Pulmonary artery endothelial cell (primary cell): ENCODE measurements at regions not wholly inside any gene's neighbourhood (a gene's known extent, or its start where the extent isn't known, plus 50 kb on each side); places are given as distances from the start of the nearest gene placed in this dataset.
"Not testable (repeated sequence)": the region's sequence is repeated elsewhere in the genome, so short reads cannot be mapped to it uniquely, and the experiment has no call there.

Source experiments
- DNase-seq: peaks from one replicate; pipeline ENCODE4 v3.0.0-alpha.2; 2011; ENCODE audit warnings: low read depth, low spot score

DNA sequence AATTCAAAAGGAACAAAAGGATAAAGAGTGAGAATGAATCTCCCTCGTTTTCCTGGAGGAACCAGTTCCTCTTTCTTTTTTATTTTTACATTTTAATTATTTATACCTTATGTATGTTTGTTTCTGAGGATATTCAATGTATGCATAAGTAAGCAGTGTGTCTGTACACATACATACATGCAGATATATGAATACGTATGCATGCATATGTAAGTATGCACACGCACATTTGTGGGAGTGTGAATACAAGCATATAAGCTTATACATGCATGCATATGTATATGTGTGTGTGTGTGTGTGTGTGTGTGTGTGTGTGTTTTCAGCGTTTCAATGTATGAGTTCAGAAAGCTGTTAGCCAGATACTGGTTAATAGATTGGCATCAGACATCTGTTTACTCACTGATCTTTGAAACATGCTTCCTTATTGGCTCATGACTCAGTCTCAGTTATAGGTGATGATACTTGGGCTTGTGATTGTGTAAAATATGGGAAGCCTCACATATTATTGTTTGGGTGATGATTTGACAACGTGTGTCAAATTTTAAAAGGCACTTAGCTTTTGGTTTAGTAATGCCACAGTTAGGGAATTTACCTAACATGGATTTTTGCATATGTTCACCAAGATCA lies 279.7 kb upstream of the TRIB2 start:
- DNase-seq, result no peak

DNA sequence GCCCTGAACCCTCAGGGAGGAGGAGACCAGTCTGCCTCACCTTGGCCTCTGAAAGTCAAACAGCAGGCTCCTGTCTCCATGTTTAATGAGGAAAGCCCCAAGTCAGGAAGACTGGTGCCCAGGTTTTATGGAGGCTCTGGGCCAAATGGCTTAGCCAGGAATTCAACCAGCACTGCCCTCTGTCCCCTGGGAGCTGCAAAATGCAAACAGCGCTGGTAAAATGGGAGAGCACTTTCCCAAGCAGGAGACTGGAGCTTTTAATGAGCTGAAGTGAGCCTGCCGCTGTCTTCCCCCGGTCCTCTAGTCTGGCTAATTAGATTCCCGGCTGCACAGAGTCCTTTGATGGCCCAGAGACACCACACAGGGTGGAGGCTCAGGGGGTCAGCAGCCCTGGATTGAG lies 276.0 kb upstream of the TRIB2 start:
- no peak for DNase-seq

DNA sequence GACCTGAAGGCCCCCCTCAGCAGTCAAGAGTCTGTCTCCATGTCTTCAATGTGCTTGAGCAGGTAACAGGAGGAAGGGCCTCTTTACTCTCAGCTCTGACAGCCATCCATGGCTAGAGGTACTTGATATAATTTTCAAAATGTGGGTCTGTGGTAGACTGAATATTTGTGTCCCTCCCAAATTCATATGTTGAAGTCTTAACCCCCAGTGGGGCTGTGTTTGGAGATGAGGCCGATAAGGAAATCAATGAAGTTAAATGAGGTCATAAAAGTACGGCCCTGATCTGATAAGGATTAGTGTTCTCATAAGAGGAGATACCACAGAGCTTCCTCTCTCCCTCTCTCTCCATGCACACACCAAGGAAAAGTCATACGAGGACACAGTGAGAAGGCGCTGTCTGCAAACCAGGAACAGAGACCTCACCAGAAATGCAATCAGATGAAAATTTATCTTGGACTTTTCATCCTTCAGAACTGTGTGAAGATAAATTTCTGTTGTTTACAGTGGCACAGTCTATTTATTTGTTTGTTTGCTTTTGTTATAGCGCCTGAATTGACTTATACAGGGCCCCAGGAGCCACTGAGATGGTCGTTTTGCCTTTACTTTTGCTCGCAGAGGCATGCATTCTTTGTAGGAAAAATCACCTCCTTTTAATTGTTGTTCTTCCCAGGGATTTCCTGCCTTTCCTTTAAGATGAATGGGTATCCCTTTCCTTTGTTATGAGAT lies 274.8 kb upstream of the TRIB2 start:
- DNase-seq, result no peak

DNA sequence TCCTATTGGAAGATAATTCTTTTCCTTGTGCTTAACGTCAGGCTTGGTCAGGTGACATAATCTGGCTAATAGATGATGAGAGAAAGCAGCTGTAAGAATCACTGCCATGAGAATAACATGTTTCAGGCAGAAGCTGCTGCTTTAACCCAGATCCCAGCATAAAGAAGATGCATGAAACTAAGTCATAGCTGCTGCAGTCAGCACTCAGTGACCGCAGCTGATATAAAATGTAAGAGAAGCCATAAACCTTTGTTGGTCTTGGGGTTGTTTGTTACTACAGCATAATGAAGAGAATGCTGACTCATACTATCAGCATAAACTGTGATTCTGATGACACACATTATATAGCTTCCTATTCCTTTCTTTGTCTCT lies 274.3 kb upstream of the TRIB2 start:
- DNase-seq, result peak; percentile 43

DNA sequence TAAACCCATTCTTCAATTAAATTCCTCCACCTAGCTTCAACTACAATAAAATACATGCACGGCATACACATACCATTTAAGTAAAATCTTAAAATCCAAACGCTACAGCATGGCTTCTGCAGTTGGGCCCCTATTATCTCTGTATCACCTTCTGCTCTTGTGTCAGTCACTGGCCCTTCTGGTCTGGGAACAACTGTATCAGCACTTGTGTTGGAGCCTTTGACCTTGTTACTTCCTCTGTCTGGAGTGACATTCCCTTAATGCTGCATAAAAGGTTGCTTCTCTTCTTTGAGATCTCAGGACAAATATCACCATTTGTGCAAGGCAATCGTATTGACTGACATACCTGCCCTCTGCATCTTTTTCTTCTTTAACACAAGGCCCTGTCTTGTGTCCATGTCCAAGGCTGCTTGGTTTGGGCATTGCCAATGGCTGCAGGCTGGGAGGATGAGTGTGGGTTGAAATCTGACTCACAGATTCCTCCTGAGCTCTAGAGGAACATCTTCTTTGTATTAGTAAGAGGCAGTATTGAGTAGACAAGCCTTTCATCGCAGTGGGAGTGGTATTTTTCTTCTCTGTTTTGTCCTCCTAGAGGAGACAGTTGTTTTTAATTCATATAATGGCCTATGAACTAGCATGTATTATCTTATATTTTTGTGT lies 267.8 kb upstream of the TRIB2 start:
- DNase-seq, result no peak

DNA sequence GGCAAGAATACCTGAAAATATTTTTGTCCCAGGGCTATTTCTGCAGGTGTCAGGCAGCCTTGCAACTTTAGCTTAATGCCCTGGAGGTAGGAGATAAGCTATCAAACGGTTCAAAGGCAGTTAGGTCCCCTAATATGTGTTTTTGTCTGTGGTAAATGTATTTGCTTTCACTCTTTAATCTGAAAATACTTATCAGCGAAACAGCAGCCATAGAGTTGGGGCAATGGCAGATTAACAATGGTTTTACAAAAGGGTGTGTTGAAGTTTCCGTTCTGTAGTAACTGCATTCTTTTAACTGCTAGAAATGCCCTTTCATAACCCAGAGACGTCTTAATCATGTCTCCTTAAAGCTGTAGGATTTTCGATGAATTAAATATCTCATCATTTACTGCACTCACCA lies 265.0 kb upstream of the TRIB2 start:
- DNase-seq, result no peak

DNA sequence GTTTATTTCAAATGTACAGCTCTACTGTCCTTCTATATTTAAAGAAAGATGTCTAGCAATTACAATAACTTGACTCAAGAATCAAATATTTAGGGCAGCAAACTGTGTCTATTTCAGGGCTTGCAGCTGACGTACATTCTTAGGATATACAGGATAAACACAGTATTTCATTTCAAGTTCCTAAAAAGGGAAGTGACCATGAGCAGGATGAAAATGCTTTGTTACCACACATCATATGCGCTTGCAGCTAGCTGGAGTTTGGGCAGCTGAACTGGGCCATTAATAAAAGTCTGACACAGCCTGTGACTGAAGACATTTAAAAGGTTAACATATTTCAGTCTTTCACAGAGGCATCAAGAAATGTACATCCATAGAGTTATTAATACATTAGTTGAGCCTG lies 264.6 kb upstream of the TRIB2 start:
- no peak for DNase-seq

DNA sequence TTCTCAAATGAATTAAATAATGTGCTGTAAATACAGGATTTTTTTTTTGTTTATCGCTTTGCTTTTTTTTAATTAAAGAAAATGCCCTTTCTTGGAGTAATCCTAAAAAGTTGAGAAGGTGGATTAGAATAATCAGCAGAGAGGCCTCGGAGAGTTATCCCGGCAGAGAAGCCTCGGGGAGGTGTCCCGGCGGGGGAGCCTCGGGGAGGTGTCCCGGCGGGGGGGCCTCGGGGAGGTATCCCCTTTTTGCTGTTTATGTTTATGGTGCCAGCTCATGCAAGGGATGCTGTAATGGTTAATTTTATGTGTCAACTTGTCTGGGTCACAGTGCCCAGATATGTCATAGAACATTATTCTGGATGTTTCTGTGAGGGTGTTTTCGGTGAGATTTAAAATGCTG lies 263.0 kb upstream of the TRIB2 start:
- DNase-seq, result no peak

DNA sequence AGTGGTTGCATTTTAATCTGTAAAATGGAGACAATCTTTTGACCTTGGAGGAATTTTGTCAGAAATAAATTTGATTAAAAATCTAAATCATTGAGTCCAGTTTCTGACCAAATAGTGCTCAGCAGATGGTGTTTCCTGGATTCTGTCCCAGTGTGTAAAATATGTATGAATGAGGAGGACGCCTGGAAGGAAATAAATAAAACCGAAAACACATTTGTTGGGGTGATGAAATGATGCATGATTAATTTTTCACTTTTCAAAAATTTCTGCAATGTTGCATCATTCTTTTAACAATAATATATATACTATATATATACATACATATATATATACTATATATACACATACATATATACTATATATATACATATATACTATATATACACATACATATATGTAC lies 261.1 kb upstream of the TRIB2 start:
- DNase-seq, result no peak

DNA sequence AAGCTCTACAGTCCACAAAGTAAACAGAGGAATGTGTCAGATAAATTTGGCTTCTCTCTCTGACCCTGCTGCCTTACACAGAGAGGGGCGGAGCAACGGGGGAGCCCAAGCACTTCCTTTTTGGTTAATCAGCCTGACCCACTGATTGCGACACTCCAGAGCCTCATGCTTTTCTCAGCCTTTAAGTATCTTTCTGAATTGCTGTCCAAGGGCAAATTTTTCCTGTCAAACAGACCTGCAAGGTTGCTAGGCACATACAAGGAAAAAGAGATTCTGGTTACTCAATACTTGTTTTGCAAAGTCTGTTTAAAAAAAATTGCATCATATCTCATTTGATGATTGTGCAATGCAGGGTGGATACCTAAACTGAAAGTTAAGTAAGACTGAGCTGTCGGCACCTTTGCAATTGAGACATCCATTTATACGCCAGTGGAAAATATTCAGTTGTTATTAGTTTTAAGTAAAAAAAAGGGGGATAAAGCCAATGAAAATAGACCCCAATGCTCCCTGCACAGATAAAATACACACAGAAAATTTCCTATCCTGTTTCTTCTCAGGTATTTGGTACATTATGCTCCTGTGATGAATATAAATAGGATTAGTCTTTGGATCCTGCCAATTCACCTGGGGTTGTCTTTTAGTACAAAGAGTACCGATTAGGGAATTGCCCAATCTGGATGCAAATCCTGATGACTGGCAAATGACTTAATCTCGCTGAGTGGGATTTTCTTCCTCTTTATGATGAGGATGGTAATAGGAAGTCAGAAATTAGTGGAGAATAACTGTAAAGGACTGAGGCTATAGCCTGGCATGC lies 260.2 kb upstream of the TRIB2 start:
- no peak for DNase-seq

DNA sequence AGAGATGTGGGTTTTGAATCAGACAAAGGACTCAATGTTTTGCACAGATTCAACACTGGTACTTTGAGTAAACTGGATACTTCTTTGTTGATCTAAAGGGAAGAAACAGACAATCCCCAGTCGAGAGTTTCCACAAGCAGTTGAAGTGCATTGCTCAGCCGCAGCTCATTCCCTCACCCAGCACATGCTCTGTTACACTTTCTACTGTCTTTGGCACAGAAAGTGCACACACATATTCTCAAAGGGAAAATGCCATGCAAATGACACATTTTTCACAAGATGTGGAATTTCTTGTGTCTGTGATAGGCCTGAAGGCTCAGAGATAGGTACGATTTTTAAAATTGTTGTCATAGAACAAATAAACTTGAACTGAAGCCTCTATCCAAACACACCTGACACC lies 258.9 kb upstream of the TRIB2 start:
- DNase-seq, result no peak

DNA sequence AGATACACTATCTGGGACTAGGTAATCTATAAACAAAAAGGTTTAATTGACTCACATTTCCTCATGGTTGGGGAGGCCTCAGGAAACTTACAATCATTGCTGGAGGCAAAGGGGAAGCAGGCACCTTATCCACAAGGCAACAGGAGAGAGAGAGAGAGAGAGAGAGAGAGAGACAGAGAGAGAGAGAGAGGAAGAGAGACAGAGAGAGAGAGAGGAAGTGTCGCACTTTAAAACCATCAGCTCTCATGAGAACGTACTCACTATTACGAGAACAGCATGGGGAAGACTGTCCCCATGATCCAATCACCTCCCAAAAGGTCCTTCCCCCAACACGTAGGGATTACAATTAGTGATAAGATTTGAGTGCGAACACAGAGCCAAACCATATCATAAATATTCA lies 253.5 kb upstream of the TRIB2 start:
- DNase-seq, result no peak

DNA sequence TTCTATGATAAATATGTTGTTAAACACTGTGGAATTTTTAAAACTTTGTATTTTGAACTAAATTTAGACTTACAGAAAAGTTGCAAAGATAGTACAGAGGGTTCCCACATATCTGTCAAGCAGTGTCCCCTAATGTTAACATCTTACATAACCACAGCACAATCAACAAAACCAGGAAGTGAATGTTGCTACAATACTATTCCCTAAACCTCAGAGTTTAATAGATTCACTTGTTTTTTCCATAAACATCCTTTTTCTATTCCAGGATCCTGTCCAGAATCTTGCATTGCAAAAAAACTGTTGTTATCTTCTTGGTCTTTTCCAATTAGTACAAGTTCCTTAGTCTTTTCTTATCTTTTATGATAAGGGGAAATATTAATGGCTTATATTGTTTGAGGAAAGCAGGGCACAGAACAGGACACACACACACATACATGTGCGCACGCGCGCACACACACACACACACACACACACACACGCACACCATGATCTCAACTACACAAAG lies 251.1 kb upstream of the TRIB2 start:
- no peak for DNase-seq

DNA sequence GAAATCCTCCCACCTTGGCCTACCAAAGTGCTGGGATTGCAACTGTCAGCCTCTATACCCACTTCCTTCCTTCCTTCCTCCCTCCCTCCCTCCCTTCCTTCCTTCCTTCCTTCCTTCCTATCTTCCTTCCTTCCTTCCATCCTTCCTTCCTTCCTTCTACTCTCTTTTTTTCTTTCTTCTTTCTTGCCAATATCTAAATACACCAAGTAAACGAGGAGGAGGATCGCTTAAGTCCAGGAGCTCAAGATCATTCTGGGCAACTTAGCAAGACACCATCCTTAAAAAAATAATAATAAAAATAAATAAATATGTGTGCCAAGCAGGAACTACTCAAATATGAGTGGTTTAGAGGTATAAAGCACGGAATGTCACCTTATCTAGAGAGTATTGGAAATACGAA lies 249.4 kb upstream of the TRIB2 start:
- DNase-seq, result no peak

DNA sequence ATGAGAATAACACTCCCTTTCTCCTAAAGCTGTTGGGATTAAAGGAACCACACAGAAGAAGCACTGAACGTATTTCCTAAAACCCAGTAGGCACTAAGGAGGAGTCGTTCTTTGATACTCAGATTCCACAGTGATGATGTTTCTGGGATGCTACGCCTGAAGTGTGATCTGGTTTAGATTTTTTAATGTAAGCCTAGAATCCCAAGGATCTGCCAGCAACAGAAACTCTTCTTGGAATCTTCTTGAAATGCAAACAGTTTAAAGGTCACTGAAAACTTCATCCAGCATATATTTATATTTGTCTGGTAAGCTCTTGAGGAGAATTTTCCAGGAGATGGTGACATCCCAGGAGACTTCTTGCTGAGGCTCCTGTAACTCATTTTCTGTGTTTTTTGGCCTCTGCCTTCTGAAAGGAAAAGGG lies 247.6 kb upstream of the TRIB2 start:
- DNase-seq, result no peak

DNA sequence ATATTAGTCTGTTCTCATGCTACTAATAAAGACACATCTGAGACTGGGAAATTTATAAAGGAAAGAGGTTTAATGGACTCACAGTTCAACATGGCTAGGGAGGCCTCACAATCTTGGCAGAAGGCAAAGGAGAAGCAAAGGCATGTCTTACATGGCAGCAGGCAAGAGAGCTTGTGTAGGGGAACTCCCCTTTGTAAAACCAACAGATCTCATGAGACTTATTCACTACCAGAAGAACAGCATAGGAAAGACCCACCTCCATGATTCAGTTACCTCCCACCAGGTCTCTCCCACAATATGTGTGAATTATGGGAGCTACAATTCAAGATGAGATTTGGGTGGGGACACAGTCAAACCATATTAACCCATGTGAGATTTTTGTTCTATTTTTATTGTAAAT lies 244.5 kb upstream of the TRIB2 start:
- DNase-seq, result not testable (repeated sequence)

DNA sequence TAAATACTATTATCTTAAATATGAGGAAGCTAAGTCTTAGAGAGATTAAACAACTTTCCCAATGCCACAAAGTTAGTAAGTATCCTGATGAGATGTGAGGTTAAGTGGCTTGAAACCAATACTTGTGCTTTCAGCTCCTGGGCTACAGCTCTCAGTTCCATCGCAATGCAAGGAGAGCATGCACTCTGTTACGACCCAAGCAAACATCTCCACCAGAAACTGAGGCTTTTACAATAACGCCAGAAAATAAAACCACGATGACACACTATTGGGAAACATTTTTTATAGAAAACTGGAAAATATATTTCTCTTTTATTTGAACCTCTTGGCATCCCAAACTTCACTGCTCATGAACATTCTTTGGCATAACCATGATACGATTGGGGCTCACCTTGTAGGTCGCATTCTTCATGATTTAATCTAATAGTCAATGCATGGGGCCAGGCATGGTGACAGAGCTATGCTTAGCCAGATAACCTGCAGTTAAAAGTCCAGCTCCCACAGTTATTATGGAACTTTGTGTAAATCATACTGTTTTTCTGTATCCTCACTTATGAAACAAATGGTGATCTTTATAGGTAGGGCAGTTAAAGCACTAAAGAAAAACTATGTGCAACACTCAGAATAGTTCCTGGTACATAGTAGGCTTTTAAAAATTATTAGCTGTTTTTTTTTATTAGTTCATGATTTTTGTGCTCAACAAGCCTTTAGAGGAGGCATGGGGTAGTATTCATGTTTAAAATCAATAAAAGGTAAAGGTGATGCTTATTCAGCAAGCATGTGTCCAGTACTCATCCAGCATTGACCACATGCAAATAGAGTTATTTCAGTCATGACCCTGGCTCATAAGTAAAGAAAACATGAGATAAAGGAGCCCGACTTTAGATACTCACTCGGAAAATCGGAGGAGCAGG lies 238.3 kb upstream of the TRIB2 start:
- DNase-seq, result no peak

DNA sequence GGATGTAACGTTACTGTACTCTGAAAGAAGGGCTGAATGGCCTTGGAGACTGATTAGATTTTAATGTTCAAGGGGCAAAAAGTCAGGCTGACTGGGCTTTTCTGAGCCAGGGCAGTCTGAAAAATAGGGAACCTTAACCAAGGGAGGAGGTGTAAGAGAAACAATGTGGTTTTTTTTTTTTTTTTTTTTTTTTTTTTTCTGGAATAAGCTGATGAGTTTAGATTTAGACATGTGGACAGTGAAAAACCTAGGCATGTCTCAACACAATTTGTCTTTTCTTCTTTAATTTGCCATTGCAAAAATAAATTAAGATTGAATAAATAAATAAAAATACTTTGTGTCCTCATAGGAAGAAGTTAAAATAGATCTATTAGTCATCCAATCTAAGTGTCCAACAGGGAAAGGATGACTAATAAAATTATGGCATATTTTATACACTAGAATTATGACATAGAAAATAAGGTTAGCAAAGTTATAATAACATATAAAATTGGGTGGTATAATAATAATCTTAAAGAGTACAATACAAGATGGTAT lies 237.6 kb upstream of the TRIB2 start:
- DNase-seq, result no peak

DNA sequence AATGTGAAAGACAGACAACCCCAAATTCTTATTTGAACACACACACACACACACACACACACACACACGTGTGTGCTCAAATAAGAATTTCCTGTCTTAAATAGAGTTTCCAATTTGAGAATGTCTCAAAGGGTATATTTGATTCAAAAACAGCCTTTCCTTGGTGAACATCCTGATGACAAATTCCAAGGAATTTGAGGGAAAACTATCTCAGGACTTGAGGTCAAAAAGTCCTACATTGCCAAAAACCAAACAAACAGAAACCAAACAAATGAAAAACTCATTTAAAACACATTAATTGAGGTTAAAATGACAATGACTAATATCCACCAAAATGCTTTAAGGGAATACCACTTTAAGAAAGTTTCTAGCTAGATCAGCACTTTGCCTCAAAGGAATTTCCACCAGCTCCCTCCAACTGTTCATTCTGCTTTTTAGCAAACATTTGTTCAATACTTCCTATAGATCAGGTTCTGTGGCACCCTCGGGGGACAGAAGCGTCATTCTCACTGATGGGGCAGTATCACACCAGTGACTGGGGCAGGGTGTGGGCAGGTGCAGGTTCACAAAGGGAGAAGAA lies 232.1 kb upstream of the TRIB2 start:
- DNase-seq, result no peak
